GM18499 (cell line): ENCODE measurements at regions not wholly inside any gene's neighbourhood (a gene's known extent, or its start where the extent isn't known, plus 50 kb on each side); places are given as distances from the start of the nearest gene placed in this dataset.

Experiments used
- ATAC-seq: cut with Tn5 transposase; IDR thresholded peaks from one replicate; pipeline ENCODE4 v1.9.1; 2021; ENCODE audit warnings: moderate number of reproducible peaks; ENCODE audit not compliant: insufficient read depth, unreplicated experiment

DNA sequence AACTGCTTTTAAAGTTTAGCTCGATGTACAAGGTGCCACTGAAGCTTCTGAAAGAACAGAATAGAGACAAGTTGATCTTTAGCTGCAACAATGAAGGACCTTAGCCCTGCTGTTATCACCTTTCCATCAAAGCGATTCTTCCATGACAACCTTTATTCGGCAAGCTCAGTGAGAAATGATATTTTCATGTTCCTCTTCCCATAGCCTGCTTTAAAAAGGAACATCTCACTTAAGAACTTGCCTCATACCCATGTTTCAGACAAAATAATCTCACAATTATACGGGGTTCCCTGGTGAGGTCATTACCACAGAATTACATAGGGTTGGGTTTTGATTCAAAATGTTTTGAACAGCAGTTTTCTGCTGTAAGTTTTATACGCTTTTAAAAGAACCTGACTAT lies 264.2 kb downstream of the THBS2 start:
- ATAC-seq: no peak

DNA sequence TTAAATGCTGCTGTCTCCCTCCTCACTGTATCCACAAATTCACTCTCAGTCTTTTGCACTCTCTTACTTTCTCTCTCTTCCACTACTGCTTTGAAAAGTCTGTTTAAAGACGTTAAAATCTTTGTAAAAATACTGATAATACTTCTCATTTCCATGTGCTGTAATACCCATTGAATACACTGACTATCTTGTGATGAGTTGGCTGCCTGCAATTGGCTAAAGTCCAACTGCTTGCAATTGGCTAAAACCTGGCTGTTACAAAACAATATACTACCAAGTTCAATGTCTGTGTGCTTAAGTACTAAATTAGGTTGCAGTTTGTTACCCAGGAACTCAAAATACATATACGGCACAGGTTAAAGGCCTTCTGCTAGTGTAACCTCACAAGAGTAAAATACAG lies 264.8 kb downstream of the THBS2 start:
- ATAC-seq: no peak

DNA sequence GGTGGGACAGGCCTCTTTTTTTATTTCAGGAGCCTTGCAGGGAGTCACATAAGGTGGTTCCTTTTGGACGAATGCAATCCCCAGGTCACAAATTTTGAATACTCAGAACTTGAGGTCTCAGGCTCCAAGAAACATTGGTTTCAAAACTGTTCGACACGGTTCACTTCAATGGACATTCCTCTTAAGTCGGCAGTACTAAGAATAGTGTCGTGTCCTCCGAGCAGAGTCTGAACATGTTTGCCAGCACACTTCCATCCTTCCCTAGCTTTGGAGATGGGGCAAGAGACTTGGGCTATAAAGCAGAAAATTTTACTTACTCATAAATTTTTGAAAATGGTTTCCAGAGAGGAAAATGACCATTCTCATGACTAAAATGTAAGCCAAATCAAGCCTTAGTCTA lies 265.4 kb downstream of the THBS2 start:
- ATAC-seq: no peak

DNA sequence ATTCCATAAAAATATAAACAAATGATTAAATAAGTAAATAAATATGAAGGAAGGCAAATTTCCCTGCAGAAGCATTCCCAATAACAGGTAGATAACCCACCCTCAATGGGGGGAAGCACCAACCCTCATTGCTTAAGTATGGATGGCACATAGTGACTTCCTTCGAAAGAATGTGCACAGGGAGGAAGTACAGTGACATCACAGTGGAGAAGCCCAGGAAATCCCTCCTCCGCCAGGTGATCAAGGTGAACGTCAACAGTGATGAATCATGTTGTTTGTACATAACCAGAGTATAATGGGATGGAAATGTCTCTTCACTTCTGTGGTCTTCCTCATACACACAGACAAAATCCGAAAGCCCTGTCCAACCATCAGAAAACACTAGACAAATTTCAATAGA lies 267.9 kb downstream of the THBS2 start:
- ATAC-seq: no peak

DNA sequence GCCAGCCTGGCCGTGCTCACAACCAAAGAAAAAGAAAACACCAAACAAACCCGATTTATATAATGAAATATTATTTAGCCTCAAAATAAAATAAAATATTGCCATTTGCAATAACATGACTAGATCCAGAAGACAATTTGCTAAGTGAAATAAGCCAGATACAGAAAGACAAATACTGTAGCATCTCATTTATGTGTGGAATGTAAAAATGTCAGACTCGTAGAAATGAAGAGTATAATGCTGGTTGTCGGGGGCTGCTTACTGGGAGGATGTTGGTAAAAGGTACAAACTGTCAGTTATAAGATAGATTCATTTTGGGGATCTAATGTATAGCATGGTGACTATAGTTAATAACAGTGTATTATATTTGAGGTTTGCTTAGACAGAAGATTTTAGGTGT lies 269.7 kb downstream of the THBS2 start:
- no peak for ATAC-seq

DNA sequence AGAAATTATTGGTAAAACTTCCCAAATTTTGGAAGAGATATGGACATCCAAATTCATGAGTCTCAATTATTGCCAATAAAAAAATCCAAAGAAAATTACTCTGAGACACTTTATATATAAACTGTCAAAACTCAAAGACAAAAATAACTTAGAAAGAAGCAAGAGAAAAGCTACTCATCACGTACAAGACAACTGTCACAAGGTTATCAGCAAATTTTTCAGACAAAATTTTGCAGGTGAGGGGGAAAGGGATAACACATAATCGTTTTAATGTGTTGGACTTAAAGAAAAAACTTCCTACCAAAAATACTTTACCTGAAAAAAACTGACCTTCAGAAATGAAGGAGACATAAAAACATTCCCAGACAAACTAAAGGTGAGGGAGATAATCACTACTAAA lies 272.5 kb downstream of the THBS2 start:
- no peak for ATAC-seq

DNA sequence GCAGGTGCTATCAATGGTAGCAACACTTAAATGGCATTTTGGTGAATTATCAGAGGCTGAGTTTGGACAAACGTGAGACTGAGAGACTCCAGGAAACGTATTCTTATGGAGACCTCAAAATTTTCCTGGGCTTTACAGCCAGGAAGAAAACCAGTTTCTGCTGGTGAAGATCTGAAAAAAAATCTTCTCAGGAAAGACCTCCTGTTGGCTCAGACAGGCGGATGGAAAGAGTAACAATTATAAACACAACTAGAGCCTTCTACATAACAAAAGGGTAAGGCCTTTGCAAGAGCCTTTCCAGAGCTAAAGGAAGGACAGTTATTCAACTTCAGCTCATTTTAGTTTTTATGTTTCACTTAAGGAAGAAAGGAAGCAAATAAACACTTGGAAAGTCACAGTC lies 274.4 kb downstream of the THBS2 start:
- no peak for ATAC-seq

DNA sequence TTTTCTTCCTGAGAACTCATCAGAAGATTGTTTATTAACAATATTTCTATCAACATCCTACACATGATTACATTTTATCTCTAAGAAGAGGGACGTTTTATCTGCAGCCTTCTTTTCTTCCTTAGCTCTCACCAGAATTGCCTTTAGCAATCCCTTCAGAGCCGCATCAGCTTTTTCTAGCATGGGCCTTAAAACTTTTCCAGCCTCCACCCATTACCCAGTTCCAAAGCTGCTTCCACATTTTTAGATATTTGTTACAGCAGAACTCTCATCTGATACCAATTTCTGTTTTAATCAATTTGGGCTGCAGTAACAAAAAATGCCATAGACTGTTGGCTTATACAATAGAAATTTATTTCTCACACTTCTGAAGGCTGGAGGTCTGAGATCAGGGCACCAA lies 281.5 kb downstream of the THBS2 start:
- ATAC-seq: no peak

DNA sequence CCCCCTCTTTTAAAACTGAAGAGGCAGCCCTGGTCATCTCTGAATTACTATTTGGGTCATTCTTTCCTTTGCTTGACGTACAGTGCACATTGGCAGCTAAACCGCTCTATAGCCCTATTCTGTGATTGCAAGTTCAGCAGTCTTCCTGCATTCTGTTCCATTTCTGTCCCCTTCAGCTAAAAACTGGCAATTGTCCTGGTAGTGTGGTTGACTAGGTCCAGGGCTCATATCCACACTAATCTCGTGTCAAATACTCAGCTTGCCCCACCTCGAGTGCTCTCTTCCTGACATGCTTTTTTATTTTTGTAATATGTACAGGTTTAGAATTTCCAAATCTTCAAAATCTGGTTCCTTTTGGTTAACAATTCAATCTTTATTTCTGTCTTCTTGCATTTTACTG lies 282.1 kb downstream of the THBS2 start:
- ATAC-seq: no peak

DNA sequence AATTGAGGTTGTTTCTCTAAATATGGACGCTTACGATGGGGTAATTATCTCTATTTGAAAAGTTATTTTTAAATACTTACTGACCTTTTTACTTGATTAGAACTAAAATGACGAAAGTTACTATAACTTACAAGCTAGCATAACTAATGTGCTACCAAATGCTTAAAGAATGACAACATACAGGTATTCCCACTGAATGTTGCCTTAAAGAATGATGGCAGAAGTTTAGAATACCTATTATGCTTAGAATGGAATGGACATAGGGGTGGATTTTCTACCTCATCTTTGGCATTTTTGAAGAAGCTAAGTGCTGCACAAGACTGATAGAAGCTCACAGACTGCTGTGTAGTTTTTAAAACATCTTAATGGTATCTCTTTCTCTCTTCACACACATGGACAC lies 284.8 kb downstream of the THBS2 start:
- no peak for ATAC-seq

DNA sequence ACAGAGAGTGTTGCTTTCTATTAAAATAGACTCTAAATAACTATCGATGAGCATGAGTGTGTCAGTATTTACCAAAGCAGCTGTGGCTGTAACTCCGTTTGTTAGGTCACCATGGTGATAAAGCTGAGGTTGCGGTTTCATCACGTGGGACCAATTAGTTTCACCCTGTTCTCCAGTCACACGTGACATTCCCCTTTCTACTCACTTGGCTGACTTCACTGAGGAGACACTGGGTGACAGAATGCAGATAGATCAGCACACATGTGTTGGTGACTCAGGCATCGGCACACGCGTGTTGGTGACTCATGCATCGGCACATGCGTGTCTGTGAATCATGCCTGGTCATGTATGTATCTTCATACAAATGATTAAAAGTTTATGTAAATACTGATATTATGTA lies 285.4 kb downstream of the THBS2 start:
- ATAC-seq: no peak

DNA sequence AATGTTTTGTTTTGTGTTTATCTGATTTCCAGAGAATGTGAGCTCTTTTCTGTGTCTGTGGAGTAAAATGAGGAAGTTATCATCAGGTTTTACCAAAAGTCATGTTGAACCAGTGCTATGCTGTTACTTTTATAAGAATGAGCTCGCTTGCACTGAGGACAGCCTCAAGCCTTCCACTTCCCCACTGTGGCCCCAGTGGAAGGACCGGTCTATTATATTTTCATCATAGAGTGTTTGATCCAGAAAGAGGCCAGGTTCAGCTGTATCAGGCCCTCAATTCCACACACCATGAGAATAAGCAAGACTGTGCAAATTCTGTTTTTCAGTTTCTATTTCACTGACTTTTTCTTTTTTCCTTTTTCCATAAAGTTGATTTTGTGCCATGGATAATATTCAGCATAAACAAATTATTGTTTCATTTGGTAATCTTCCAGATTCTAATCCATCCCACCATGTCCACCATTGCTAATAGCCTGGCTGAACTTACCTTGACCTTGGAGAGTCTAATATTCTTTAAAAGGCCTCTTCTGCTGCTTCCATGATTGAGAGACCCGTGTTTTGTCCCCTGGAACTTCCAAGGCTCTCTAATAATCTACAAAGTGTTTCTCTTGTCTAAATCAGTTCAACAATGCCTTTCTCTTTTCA lies 286.2 kb downstream of the THBS2 start:
- ATAC-seq: no peak

DNA sequence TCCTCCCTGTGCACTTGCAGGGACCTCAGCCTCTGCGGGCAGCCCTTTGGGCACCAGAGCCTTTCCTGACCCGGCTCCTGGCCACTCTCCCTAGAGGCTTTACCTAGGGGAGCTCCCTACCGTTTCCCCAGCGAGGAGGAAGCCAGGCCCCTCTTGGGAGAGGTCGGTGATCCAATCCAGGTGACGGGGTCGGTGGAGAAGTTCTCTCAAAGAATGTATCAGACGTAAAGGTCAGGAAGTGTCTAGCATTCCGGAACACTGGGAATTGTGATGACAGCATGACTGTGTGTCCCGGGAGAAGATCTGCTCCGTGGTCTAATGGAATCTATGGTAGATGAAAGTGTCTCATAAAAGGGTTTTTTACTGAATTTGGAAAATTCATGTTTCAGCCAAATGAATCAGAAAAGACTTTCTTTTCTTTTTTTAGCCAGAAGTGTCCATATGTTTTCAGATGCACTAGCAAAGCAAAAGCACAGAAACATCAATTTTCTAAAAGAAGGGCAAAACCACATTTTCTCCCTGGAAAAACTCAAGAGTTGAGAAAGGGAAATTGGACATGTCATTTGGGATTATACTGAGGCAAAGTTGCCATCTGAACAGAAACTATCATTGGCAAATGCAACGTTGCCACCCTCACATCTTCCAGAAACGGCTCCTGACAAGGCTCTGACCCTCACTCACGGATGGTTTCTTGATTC lies 289.4 kb downstream of the THBS2 start:
- ATAC-seq: no peak

DNA sequence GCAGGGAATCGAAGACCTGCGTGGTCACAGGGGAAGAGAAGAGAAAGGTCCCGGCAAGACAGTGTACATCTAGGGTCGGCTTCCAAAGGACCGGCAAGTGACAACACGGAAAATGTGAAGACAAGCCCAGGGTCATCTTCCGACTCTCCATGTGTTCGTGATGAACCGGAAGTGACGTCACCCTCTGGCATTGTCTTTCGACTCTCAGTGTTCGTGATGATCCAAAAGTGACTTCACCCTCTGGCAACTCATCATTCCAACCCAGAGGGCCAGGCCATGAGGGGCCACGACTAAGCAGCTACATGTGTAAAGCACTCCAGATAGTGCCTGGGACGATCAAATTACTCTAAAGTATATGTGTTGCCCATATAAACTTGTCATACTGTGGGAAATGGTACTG lies 290.8 kb downstream of the THBS2 start:
- no peak for ATAC-seq

DNA sequence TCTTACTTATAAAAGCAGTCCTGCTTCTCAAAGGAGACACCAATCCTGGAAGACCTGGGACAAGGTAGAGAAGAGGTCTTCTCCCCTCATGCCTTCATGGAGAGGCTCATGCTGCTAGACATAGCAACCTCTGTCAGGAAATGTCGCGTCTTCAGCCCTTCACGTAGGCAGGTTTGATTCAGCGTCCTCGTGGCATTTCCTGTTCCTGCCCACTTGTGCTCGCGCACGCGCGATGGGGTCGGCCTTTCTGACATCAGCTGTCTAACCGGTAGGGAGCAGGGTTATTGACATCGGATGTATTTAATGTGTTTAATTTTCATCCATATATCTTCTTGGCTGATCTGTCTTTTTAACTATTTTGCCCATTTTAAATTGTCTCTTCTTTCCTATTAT lies 292.4 kb downstream of the THBS2 start:
- ATAC-seq: no peak

DNA sequence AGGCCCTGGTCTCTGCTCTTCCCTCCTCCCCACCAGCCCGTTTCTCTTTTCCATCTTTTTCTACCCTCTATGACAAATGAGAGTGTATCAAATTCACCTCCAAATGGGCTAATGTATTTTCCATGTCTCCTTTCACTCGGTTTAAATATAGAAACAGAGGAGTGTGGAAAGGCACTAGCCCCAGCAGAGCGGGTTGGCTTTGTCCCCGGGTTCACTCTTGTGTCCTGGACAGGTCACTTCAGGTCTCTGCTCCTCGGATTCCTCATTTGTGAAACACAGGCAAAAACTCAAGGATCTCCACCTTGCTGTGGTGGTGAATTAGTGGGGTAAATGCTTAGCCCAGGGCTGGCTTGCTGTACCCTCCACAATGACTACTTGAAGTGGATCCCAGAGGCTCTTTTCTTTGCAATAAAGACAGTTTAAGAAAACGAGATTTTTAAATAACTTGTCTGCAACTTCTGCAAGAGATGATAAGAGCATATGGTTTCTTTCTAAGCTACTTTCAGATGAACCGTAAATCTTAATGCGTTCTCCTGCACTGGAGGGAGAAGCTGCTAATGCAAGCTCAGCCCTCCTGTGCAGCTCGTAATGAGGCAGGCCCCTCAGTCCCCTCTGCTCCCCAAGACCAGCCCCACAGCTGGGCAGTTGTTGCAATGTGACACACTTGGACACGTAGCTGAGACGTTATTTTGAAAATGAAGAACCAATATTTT lies 292.9 kb downstream of the THBS2 start:
- no peak for ATAC-seq

DNA sequence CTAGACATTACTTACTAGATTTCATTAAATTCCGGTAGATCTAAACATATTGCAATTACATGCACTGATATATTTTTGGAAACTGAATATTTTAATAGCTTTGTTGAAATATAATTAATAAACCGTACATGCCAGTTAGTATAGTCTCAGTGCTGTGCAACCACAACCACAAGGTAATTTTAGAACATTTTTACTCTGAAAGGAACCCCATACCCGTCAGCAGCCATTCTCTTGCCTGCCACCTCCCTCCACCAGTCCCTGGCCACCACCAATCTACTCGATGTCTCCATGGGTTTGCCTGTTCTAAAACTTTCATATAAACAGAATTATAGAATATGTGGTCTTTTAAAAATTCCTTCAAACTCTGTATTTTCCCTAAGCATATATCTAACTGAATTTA lies 293.9 kb downstream of the THBS2 start:
- no peak for ATAC-seq

DNA sequence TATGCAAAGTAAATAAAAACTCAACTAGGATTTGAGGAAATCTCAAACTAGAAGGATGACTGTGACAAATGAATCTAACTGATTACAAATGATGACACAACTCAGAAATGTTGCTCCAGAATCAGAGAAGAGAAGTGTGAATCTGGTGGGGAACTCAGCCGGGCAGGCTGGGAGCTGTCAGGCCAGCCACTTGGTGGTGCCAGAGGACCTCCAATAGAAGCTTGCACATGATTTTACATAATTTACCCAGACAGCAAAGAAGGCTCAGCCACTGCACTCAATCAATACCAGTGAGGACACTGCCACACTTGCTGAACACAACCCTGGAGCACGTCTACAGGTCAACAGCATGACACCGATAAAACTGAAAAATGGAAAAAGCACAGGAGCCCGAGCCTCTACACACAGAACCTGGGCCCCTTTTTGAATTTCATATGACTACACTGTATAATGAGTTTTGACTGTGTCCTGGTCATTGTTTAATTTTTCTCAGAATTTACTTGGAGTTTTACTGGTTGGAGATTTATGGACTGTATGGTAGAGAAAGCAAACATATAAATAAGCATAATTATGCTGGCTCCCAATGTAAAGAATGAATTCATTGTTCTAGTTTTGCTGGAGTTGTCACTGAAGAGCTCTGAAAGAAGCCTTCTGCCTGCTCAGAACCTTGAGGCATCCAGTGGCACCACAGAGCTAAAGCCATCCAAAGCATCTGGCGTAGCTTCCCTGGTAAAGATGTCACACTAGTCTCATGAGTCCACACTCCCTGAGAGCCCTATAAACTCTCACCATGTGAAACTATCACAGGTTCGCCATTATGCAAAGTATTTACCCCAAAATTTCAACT lies 296.5 kb downstream of the THBS2 start:
- peak; percentile 77 for ATAC-seq

DNA sequence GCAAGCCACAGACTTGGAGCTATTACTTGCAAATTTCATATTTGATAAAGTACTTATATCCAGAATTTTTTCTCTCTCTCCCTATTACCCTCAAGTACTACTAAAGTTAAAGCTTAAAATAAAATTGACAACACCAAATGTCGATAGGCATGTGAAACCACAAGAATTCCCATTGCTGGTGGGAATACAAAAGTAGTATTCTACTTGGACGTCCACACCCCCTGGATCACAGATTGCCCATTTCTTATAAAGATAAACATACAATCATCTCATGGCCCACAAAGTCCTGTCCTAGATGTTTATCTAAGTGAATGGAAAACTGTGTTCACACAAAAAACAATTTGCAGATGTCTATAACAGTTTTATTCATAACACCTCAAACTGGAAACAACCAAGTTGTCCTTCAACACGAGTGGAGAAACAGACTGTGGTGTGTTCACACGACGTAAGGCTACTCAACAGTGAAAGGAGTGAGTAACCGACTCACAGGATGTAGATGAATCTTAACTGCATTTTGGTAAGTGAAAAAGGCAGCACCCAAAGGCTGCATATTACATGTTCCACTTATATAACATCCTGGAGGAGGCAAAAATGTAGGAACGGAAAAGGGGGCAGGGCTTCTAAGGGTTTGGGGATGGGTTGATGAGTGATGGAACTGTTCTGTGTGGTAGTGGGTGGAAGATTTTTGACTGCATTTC lies 297.4 kb downstream of the THBS2 start:
- no peak for ATAC-seq

DNA sequence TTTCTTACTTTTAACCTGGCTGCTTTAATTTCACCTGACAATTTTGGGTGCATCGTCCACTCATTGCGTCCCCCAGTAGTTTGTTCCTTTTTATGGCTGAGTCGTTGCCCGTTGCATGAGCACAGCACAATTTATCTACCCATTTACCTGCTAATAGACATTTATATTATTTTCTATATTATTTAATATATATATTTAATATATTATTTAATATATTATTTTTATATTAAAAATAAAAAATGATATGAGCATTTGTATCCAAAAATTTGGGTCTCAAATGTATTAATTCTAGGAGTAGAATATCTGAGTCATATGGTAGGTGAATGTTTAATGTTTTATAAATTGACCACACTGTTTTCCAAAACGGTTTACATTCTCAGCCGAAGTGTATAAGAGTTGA lies 300.2 kb downstream of the THBS2 start:
- ATAC-seq: no peak
